ENCODE measurements at regions not wholly inside any gene's neighbourhood (a gene's known extent, or its start where the extent isn't known, plus 50 kb on each side); places are given as distances from the start of the nearest gene placed in this dataset.
A peak's percentile ranks its signal among the peaks of the same experiment; 100 is the strongest.

DNA sequence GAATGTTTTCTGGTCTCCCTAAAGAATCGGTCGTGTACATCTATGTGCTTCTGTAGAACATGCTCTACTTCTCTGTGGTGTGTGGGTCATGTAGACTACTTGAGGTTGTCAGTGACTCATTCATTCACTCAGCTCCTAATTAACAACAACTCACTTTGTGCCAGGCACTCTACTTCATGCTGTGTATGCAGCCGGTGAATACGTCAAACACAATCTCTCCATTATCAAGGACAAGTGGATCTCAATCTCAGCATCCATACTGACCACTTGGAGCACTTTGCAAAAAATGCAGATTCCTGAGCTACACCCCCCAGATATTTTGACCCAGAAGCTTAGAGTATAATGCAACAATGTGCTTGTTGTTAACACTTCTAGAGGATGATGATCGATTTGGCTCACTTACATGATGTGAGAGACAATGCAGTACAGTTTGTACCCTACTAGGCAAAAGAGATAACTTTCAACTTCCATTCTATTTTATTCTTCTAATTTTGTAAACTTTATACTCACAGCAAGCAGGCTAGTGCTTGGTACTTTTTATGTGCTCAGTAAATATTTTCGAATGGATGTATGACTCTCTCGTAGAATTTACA is 508.6 kb upstream of the ADAMTS5 start (continued):
- TF ChIP-seq TCF7 (CRISPR knock-in tag; IDR thresholded peaks at IDR 0.05; ENCODE audit: low read depth), result no peak

DNA sequence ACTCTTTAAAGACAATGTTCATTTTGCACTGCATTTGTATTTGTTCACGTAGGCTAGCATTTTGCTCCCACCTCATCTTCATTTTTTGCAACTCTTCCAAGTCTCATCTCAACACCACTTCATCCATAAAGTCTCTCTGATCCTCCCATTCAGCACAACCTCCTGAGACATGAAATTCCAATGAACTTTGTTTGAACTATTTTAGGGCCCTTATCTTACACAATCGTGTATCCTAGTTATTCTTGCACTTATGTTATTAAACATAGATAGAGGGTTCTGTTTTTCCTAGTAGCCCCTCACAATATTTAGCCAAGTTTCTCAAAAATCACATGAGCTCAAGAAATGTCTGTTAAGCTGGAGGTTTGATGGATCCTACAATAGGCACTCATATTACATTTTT is 500.5 kb upstream of the ADAMTS5 start:
- TF ChIP-seq, protein P1, sequence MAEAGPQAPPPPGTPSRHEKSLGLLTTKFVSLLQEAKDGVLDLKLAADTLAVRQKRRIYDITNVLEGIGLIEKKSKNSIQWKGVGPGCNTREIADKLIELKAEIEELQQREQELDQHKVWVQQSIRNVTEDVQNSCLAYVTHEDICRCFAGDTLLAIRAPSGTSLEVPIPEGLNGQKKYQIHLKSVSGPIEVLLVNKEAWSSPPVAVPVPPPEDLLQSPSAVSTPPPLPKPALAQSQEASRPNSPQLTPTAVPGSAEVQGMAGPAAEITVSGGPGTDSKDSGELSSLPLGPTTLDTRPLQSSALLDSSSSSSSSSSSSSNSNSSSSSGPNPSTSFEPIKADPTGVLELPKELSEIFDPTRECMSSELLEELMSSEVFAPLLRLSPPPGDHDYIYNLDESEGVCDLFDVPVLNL (CRISPR knock-in tag; IDR thresholded peaks at IDR 0.05; ENCODE audit: borderline replicate concordance, low read depth), result no peak
- TF ChIP-seq ZNF121 (CRISPR knock-in tag; IDR thresholded peaks at IDR 0.05), result no peak
- TF ChIP-seq NFYB (CRISPR knock-in tag; conservative IDR thresholded peaks at IDR 0.05; ENCODE audit: low read depth), result no peak
- TF ChIP-seq, protein P2, sequence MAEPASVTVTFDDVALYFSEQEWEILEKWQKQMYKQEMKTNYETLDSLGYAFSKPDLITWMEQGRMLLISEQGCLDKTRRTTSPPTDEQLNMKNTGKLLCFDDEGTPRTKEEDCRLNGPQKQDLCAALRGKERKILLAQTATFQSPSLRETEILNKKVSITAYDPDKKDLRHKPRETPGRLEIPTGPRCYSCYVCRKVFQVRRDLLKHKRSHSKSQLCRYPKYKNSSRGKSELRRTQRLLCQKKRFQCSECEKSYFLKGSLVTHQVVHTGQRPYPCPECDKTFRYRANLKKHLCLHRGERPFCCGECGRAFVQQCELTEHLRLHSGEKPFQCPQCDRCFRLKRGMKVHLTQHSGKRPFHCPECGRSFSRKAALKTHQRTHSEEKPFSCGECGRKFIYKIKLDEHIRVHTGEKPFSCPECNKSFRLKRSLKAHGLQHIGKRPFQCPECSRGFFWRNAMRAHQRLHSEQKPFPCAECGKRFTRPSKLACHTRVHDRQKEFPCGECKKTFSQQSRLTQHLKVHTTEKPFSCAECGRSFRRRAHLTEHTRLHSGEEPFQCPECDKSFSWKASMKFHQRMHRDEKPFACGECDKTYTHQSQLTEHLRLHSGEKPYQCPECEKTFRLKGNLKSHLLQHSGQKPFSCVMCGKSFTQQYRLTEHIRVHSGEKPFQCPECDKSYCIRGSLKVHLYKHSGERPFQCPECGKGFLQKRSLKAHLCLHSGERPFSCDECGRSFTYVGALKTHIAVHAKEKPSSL (CRISPR knock-in tag; conservative IDR thresholded peaks at IDR 0.05), result no peak
- TF ChIP-seq CREM (CRISPR knock-in tag; IDR thresholded peaks at IDR 0.05), result no peak
- TF ChIP-seq ZNF232 (CRISPR knock-in tag; IDR thresholded peaks at IDR 0.05), result no peak
- no peak for TF ChIP-seq GABPB1 (CRISPR knock-in tag; IDR thresholded peaks at IDR 0.05)
- TF ChIP-seq, protein P3, sequence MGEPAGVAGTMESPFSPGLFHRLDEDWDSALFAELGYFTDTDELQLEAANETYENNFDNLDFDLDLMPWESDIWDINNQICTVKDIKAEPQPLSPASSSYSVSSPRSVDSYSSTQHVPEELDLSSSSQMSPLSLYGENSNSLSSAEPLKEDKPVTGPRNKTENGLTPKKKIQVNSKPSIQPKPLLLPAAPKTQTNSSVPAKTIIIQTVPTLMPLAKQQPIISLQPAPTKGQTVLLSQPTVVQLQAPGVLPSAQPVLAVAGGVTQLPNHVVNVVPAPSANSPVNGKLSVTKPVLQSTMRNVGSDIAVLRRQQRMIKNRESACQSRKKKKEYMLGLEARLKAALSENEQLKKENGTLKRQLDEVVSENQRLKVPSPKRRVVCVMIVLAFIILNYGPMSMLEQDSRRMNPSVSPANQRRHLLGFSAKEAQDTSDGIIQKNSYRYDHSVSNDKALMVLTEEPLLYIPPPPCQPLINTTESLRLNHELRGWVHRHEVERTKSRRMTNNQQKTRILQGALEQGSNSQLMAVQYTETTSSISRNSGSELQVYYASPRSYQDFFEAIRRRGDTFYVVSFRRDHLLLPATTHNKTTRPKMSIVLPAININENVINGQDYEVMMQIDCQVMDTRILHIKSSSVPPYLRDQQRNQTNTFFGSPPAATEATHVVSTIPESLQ (CRISPR knock-in tag; IDR thresholded peaks at IDR 0.05), result no peak
- no peak for TF ChIP-seq GRHL2 (CRISPR knock-in tag; IDR thresholded peaks at IDR 0.05; ENCODE audit: insufficient replicate concordance, severe bottlenecking)
- Mint-ChIP-seq H3K36me3 (no peaks in the 10 kb centered on the region), H3K4me1 (peaks cover 2% of the 10 kb centered on the region; the same call in 1 of the 2 replicates), H3K27me3 (ENCODE audit: low read depth) (no peaks in the 10 kb centered on the region), H3K9me3 (peaks cover 11% of the 10 kb centered on the region), H3K4me3 (no peak overlapping the region), H3K27ac (no peak overlapping the region)
- ChIA-PET POLR2A (no interaction called here), CTCF (interaction anchor here (0.6 kb wide), 1 partner anchor 90 kb away, joined by 3 read pairs; no protein-coding TSS in a partner anchor)
- DNase-seq (ENCODE audit: low spot score) (no peak), ATAC-seq (no peak)

DNA sequence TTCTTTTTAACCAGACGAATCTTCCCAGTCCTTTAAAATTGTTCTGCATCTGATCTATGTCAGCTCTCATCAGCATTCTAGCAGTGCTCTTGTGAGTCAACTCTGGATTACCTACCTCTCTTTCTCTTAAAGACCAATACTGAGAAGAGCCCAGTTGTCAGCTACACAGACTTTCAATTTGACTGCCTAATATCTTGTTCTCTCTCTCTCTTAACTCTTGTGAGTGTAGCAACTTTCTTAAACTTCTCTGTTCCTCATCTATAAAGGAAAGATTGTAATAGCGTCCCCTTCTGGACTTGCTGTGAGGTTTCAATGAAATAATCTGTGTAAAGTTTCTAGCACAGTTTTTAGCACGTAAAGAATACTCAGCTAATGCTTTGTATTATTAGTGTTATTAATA is 499.3 kb upstream of the ADAMTS5 start:
- H3K27ac Mint-ChIP-seq, result no peak overlapping the region
- no peak overlapping the region for H3K4me3 Mint-ChIP-seq
- no peaks in the 10 kb centered on the region for H3K36me3 Mint-ChIP-seq
- peaks cover 11% of the 10 kb centered on the region for H3K9me3 Mint-ChIP-seq
- ChIA-PET CTCF (interaction anchor here (0.9 to 1.1 kb wide), 3 partner anchors 41 to 253 kb away, joined by 3 to 6 read pairs (median 4); no protein-coding TSS in a partner anchor), POLR2A (no interaction called here)
- peaks cover 2% of the 10 kb centered on the region; the same call in 1 of the 2 replicates for H3K4me1 Mint-ChIP-seq
- H3K27me3 Mint-ChIP-seq (ENCODE audit: low read depth), result no peaks in the 10 kb centered on the region
- TF ChIP-seq, protein P4, sequence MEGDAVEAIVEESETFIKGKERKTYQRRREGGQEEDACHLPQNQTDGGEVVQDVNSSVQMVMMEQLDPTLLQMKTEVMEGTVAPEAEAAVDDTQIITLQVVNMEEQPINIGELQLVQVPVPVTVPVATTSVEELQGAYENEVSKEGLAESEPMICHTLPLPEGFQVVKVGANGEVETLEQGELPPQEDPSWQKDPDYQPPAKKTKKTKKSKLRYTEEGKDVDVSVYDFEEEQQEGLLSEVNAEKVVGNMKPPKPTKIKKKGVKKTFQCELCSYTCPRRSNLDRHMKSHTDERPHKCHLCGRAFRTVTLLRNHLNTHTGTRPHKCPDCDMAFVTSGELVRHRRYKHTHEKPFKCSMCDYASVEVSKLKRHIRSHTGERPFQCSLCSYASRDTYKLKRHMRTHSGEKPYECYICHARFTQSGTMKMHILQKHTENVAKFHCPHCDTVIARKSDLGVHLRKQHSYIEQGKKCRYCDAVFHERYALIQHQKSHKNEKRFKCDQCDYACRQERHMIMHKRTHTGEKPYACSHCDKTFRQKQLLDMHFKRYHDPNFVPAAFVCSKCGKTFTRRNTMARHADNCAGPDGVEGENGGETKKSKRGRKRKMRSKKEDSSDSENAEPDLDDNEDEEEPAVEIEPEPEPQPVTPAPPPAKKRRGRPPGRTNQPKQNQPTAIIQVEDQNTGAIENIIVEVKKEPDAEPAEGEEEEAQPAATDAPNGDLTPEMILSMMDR (IDR thresholded peaks at IDR 0.05), result peak; percentile 29; the same call in 1 of the 2 replicates
- no peak for TF ChIP-seq ELF4 (CRISPR knock-in tag; IDR thresholded peaks at IDR 0.05; ENCODE audit: low read depth)
- no peak for TF ChIP-seq FOXK1 (CRISPR knock-in tag; IDR thresholded peaks at IDR 0.05)
- peak; percentile 47 for ATAC-seq
- no peak for DNase-seq (ENCODE audit: low spot score)

DNA sequence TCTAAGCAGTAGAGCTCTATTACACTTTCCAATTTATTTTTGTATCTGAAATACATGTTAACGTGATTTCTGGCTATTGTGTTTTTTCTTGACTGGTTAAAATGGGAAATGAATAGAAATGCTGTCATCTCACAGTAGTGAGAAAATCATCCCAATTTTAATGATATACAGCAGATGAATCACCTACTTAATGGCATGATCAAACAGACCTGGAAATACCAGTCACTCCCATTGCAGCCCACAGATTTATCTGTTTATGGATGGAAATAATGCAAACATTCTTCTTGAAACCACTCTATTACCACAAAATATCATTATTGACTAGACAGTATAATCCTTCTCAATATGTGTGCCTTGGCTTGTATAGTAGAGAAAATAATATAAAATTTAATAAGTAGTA is 497.8 kb upstream of the ADAMTS5 start:
- Mint-ChIP-seq H3K36me3 (no peaks in the 10 kb centered on the region), H3K9me3 (peaks cover under 1% of the 10 kb centered on the region; the same call in 1 of the 2 replicates), H3K27ac (no peak overlapping the region), H3K4me1 (peaks cover 2% of the 10 kb centered on the region; the same call in 1 of the 2 replicates), H3K4me3 (no peak overlapping the region), H3K27me3 (ENCODE audit: low read depth) (no peaks in the 10 kb centered on the region)
- DNase-seq (ENCODE audit: low spot score) (no peak), ATAC-seq (no peak)
- ChIA-PET CTCF (no interaction called here), POLR2A (no interaction called here)
- no peak for TF ChIP-seq ELF4 (CRISPR knock-in tag; IDR thresholded peaks at IDR 0.05; ENCODE audit: low read depth)
- TF ChIP-seq TP53 (CRISPR knock-in tag; IDR thresholded peaks at IDR 0.05), result no peak
- TF ChIP-seq ATF1 (CRISPR knock-in tag; IDR thresholded peaks at IDR 0.05), result no peak
- no peak for TF ChIP-seq ZNF219 (CRISPR knock-in tag; IDR thresholded peaks at IDR 0.05; ENCODE audit: borderline replicate concordance)
- TF ChIP-seq EMX1 (CRISPR knock-in tag; IDR thresholded peaks at IDR 0.05), result no peak
- TF ChIP-seq NR2C2 (CRISPR knock-in tag; IDR thresholded peaks at IDR 0.05), result no peak
- TF ChIP-seq, protein P2 (CRISPR knock-in tag; conservative IDR thresholded peaks at IDR 0.05), result no peak
- no peak for TF ChIP-seq ZNF121 (CRISPR knock-in tag; IDR thresholded peaks at IDR 0.05)
- TF ChIP-seq, protein P5, sequence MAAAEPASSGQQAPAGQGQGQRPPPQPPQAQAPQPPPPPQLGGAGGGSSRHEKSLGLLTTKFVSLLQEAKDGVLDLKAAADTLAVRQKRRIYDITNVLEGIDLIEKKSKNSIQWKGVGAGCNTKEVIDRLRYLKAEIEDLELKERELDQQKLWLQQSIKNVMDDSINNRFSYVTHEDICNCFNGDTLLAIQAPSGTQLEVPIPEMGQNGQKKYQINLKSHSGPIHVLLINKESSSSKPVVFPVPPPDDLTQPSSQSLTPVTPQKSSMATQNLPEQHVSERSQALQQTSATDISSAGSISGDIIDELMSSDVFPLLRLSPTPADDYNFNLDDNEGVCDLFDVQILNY (CRISPR knock-in tag; IDR thresholded peaks at IDR 0.05), result no peak
- no peak for TF ChIP-seq ZNF317 (CRISPR knock-in tag; IDR thresholded peaks at IDR 0.05; ENCODE audit: borderline replicate concordance, low read depth)
